NCI-H82 (cell line): ENCODE measurements at regions not wholly inside any gene's neighbourhood (a gene's known extent, or its start where the extent isn't known, plus 50 kb on each side); places are given as distances from the start of the nearest gene placed in this dataset.

Experiments used
- DNase-seq: peaks from one replicate; lab custom pipeline; 2025; lab: John Stamatoyannopoulos, UW

DNA sequence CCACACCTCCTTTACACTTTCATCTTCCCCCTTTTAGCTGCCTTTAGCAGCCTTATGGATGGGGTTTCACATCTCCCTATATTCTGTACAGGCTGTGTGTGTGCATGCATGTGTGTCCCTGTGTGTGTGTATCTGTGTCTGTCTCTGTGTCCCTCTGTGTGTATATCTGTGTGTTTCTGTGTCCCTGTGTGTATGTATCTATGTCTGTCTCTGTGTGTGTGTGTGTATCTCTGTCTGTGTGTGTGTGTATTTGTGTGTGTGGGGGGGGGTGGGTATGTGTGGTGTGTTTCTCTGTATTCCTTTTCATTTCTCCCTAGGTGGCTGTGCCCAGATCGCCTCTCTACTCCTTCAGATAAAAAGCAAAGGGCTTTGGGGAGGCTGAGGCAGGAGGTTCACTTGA, 52.2 kb upstream of the CD83 start:
- no peak for DNase-seq

GRCh38 chr6:14066782-14067406, 50.7 kb upstream of the CD83 start:
- DNase-seq, result peak; percentile 97

DNA sequence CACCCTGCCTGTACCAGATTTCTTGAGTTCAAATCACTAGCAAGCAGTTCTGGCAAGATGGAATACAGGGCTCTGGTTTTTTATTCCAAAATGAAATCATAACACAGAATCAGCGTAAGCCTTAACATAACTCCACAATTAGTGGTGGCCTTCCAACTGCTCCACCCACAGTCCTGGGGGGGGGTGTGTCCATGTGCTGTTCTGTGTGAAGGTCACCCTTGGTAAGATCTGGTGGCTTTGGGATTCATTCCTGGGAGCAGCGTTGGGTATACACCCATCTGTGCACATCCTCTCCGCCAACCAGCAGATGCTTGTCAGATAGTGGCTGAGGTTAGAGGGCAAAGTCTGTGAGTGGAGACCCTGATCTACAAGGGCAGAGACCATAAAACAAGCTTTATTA, 49.9 kb upstream of the CD83 start:
- no peak for DNase-seq
